ENCODE measurements at regions not wholly inside any gene's neighbourhood (a gene's known extent, or its start where the extent isn't known, plus 50 kb on each side); places are given as distances from the start of the nearest gene placed in this dataset.

DNA sequence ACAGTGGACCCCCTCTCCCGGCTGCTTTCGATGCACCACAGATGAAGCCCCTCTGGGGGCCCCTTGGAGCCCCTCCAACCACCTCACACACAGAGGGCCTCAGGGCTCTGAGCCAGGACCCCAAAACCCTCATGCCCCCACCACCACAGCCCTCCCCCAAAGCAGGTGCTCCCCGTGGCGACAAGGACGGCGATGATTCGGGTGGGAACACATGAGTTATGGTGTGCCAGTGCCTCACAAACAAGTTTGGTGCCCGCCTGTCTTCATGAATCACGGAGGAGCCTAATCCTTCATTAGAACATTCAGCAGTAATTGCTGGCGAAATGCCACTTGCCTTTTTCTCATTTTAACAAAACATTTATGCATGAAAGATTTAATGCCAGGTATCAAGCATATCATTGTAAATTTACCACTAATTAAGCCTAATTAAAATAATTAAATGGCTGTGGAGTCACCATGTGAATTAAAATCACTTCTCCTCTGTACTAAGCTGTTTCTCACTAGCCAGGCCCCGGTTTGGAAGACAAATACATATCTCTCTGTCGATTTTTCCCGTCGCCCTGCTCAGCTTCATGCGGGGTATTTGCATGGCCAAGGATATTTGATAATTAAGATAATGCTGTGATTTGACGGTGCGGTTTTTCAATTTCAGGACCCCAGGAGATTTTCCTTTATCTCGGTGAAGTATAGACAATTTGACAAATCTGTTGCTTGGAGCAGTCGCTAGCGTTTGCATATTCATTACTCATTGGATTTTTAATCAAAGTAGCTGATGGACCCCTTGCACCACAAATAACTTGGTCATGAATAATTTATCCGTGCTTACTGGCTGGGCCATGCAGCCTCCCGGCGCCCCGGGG is 157.0 kb downstream of the TLE3 start:
- TF ChIP-seq POLR2A (IDR thresholded peaks at IDR 0.05; ENCODE audit: low read depth, low read length): no peak
- no peak for TF ChIP-seq SPI1 (IDR thresholded peaks at IDR 0.05; ENCODE audit: low read depth, low read length)
- TF ChIP-seq POLR2AphosphoS5 (IDR thresholded peaks at IDR 0.05; ENCODE audit: low read depth, low read length): no peak
- no peak for TF ChIP-seq TAF1 (IDR thresholded peaks at IDR 0.05; ENCODE audit: low read depth, low read length)
- TF ChIP-seq POU2F2 (IDR thresholded peaks at IDR 0.05; ENCODE audit: low read depth, low read length): no peak
